Smooth muscle cell (in vitro differentiated cells): ENCODE measurements at regions not wholly inside any gene's neighbourhood (a gene's known extent, or its start where the extent isn't known, plus 50 kb on each side); places are given as distances from the start of the nearest gene placed in this dataset.

Experiments
- DNase-seq: peaks from one replicate; lab custom pipeline; 2025; ENCODE audit not compliant: unreplicated experiment; lab: John Stamatoyannopoulos, UW
- H2AFZ ChIP-seq: fragments of 200-600 bp; sonication (generic); 2 replicates; pipeline ENCODE4 v1.6.0; 2016; ENCODE audit warnings: antibody characterized with exemption, low read depth, mild to moderate bottlenecking
- H3F3A ChIP-seq: fragments of 200-600 bp; sonication (generic); 2 replicates; pipeline ENCODE4 v1.6.0; 2017; ENCODE audit warnings: antibody characterized with exemption, low read depth
- H3K27ac ChIP-seq: fragments of 200-600 bp; sonication (generic); 2 replicates; pipeline ENCODE4 v1.5.1; 2016; ENCODE audit warnings: low read depth, mild to moderate bottlenecking
- H3K27me3 ChIP-seq: fragments of 200-600 bp; sonication (generic); 2 replicates; pipeline ENCODE4 v1.6.1; 2016; ENCODE audit warnings: low read depth, mild to moderate bottlenecking
- H3K36me3 ChIP-seq: fragments of 200-600 bp; sonication (generic); 2 replicates; pipeline ENCODE4 v1.5.1; 2016; ENCODE audit warnings: low read depth
- H3K4me1 ChIP-seq: fragments of 200-600 bp; sonication (generic); 2 replicates; pipeline ENCODE4 v1.5.1; 2016; ENCODE audit warnings: low read depth
- H3K4me2 ChIP-seq: fragments of 200-600 bp; sonication (generic); 2 replicates; pipeline ENCODE4 v1.6.0; 2016; ENCODE audit warnings: mild to moderate bottlenecking
- H3K4me3 ChIP-seq: fragments of 200-600 bp; sonication (generic); 2 replicates; pipeline ENCODE4 v1.5.1; 2016; ENCODE audit warnings: mild to moderate bottlenecking
- H3K79me2 ChIP-seq: fragments of 200-600 bp; sonication (generic); 2 replicates; pipeline ENCODE4 v1.6.0; 2016; ENCODE audit warnings: low read depth, mild to moderate bottlenecking
- H3K9ac ChIP-seq: fragments of 200-600 bp; sonication (generic); 2 replicates; pipeline ENCODE4 v1.6.0; 2016; ENCODE audit warnings: low read depth
- H3K9me3 ChIP-seq: fragments of 200-600 bp; sonication (generic); replicated peaks from 2 replicates; pipeline ENCODE4 v1.5.1; 2016; ENCODE audit warnings: low read depth
- H4K20me1 ChIP-seq: fragments of 200-600 bp; sonication (generic); 2 replicates; pipeline ENCODE4 v1.6.0; 2016; ENCODE audit warnings: low read depth
- WGBS: methylation state at CpG from one replicate; pipeline ENCODE4 v1.1.7; 2016; ENCODE audit warnings: low lambda C conversion rate; 5-methylcytosine and 5-hydroxymethylcytosine counted together
- TF ChIP-seq, protein P1 (sequence below): fragments of 200-600 bp; sonication (generic); IDR thresholded peaks from 2 replicates; pipeline ENCODE4 v1.5.1; 2017; ENCODE audit warnings: borderline replicate concordance, mild to moderate bottlenecking, antibody characterized with exemption; ENCODE audit not compliant: insufficient read depth, poor library complexity, severe bottlenecking

DNA sequence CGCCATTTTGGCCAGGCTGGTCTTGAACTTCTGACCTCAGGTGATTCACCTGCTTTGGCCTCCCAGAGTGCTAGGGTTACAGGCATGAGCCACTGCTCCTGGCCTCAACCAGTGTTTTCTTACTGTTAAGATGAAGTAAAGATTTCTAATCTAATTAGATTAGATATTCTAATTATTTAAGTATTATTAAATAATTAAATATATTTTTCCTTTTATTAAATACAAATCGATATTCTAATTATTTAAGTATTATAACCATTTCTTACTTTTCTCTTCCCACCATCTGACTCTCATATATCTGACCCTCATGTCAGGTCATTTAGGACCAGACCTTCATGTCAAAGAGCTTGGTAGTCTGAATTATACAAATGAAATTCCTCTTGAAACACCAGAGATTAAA is 1291.9 kb upstream of the EPHA6 start:
- no peaks in the 10 kb centered on the region for H3K36me3 ChIP-seq
- no peak overlapping the region for H3K4me3 ChIP-seq
- H3K4me1 ChIP-seq, result no peaks in the 10 kb centered on the region
- H3F3A ChIP-seq, result no peaks in the 10 kb centered on the region
- H4K20me1 ChIP-seq, result no peaks in the 10 kb centered on the region
- TF ChIP-seq, protein P1, sequence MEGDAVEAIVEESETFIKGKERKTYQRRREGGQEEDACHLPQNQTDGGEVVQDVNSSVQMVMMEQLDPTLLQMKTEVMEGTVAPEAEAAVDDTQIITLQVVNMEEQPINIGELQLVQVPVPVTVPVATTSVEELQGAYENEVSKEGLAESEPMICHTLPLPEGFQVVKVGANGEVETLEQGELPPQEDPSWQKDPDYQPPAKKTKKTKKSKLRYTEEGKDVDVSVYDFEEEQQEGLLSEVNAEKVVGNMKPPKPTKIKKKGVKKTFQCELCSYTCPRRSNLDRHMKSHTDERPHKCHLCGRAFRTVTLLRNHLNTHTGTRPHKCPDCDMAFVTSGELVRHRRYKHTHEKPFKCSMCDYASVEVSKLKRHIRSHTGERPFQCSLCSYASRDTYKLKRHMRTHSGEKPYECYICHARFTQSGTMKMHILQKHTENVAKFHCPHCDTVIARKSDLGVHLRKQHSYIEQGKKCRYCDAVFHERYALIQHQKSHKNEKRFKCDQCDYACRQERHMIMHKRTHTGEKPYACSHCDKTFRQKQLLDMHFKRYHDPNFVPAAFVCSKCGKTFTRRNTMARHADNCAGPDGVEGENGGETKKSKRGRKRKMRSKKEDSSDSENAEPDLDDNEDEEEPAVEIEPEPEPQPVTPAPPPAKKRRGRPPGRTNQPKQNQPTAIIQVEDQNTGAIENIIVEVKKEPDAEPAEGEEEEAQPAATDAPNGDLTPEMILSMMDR, result no peak
- H3K9ac ChIP-seq, result no peak overlapping the region
- no peak overlapping the region for H3K4me2 ChIP-seq
- H3K27ac ChIP-seq, result no peak overlapping the region
- H3K27me3 ChIP-seq, result no peaks in the 10 kb centered on the region
- no peaks in the 10 kb centered on the region for H3K9me3 ChIP-seq
- WGBS, result 89% methylated on average over 2 of the region's 2 CpGs
- no peak for DNase-seq
- H3K79me2 ChIP-seq, result no peaks in the 10 kb centered on the region
- H2AFZ ChIP-seq, result no peak overlapping the region

- Histone ChIP-seq H3K9ac (no peak overlapping the region), H3K4me2 (no peak overlapping the region), H3K79me2 (no peaks in the 10 kb centered on the region)
Measured at GRCh38 chr3:95539950-95540483, 1274.4 kb upstream of the EPHA6 start.

DNA sequence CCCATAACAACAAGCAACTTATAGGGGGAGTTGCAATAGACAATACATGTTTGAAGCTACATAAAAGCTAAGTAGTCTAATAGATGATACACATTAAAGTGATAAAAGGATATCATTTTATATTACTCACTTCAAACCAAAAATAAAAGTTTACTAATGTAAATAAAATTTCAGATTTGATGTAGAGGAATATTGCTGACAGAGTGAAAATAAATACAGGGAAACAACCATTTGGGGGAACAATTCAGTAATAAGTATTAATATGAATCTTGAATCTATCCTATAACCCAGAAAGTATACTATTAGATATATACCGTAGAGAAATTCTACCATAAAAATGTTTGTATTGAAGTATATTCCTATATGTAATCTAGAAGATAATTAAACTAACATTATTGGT is 1248.9 kb upstream of the EPHA6 start:
- WGBS, result 96% methylated on average over 1 of the region's 1 CpG

More at GRCh38 chr3:95539950-95540483, 1274.4 kb upstream of the EPHA6 start:
- Histone ChIP-seq H3K27me3 (no peaks in the 10 kb centered on the region), H3K36me3 (no peaks in the 10 kb centered on the region), H3K4me1 (no peaks in the 10 kb centered on the region), H3K4me3 (no peak overlapping the region), H4K20me1 (no peaks in the 10 kb centered on the region), H3K9me3 (no peaks in the 10 kb centered on the region), H3K27ac (no peak overlapping the region), H3F3A (no peaks in the 10 kb centered on the region), H2AFZ (no peak overlapping the region)
- TF ChIP-seq, protein P1, result no peak
- DNase-seq, result no peak

GRCh38 chr3:95567346-95567745 is 1247.0 kb upstream of the EPHA6 start:
- 63% methylated on average over 3 of the region's 3 CpGs for WGBS

More for the DNA sequence above, 1248.9 kb upstream of the EPHA6 start:
- H3K27me3 ChIP-seq, result no peaks in the 10 kb centered on the region
- no peak overlapping the region for H3K4me3 ChIP-seq
- no peak overlapping the region for H2AFZ ChIP-seq
- H3K4me1 ChIP-seq, result no peaks in the 10 kb centered on the region
- H3F3A ChIP-seq, result no peaks in the 10 kb centered on the region
- no peak for DNase-seq
- TF ChIP-seq, protein P1, result no peak
- no peak overlapping the region for H3K9ac ChIP-seq
- no peaks in the 10 kb centered on the region for H3K36me3 ChIP-seq
- H3K9me3 ChIP-seq, result no peaks in the 10 kb centered on the region
- H3K27ac ChIP-seq, result no peak overlapping the region
- H3K79me2 ChIP-seq, result no peaks in the 10 kb centered on the region
- H3K4me2 ChIP-seq, result no peak overlapping the region
- H4K20me1 ChIP-seq, result no peaks in the 10 kb centered on the region

More at GRCh38 chr3:95567346-95567745, 1247.0 kb upstream of the EPHA6 start:
- no peaks in the 10 kb centered on the region for H3F3A ChIP-seq
- TF ChIP-seq, protein P1, result no peak
- H2AFZ ChIP-seq, result no peak overlapping the region
- H3K36me3 ChIP-seq, result no peaks in the 10 kb centered on the region
- no peaks in the 10 kb centered on the region for H4K20me1 ChIP-seq
- H3K79me2 ChIP-seq, result no peaks in the 10 kb centered on the region
- H3K4me3 ChIP-seq, result no peak overlapping the region
- DNase-seq, result no peak
- no peak overlapping the region for H3K9ac ChIP-seq
- no peak overlapping the region for H3K4me2 ChIP-seq
- no peaks in the 10 kb centered on the region for H3K9me3 ChIP-seq
- H3K4me1 ChIP-seq, result no peaks in the 10 kb centered on the region
- no peaks in the 10 kb centered on the region for H3K27me3 ChIP-seq
- no peak overlapping the region for H3K27ac ChIP-seq
